Activated CD4-positive, alpha-beta T cell treated with anti-CD3 and anti-CD28 coated beads for 36 hours (primary cell): ENCODE measurements at regions not wholly inside any gene's neighbourhood (a gene's known extent, or its start where the extent isn't known, plus 50 kb on each side); places are given as distances from the start of the nearest gene placed in this dataset.

Source experiments
- ATAC-seq: fragments of 200-7000 bp; cut with Tn5 transposase; one replicate; pipeline ENCODE4 v1.10.0; 2021; ENCODE audit warnings: mild to moderate bottlenecking, moderate library complexity
- CTCF ChIA-PET: fragments of 350-600 bp; sonication (Branson Sonifier 250); formaldehyde crosslinking; loops from one replicate; lab custom pipeline; 2021; ENCODE audit warnings: antibody characterized with exemption; lab: Charles Lee
- POLR2A ChIA-PET: fragments of 350-600 bp; sonication (Branson Sonifier 250); formaldehyde crosslinking; loops from one replicate; lab custom pipeline; 2021; ENCODE audit warnings: antibody characterized with exemption, inconsistent platforms; lab: Charles Lee
- DNase-seq: peaks from one replicate; pipeline ENCODE4 v3.0.0-alpha.2; 2020
- H3K27ac Mint-ChIP-seq: one replicate; pipeline ENCODE4 v1.8.0; 2021; ENCODE audit warnings: mixed read lengths
- H3K27me3 Mint-ChIP-seq: one replicate; pipeline ENCODE4 v1.8.0; 2021; ENCODE audit warnings: mixed read lengths
- H3K36me3 Mint-ChIP-seq: one replicate; pipeline ENCODE4 v1.8.0; 2021; ENCODE audit warnings: low read depth, mixed read lengths
- H3K4me1 Mint-ChIP-seq: one replicate; pipeline ENCODE4 v1.8.0; 2021; ENCODE audit warnings: mixed read lengths
- H3K4me3 Mint-ChIP-seq: one replicate; pipeline ENCODE4 v1.8.0; 2021; ENCODE audit warnings: mild to moderate bottlenecking, moderate library complexity, mixed read lengths
- H3K9me3 Mint-ChIP-seq: one replicate; pipeline ENCODE4 v1.8.0; 2021; ENCODE audit warnings: low read depth, mixed read lengths
- intact Hi-C, 2 experiments: fragments of 100-400 bp; cut with DNase I in 1 of 2; cut with micrococcal nuclease in 1 of 2; formaldehyde crosslinking; loops; one replicate each; pipeline versions ENCODE4 v1.14.2 to v1.15.1; 2022 to 2024; cut with DNase I, micrococcal nuclease

GRCh38 chr1:61000327-61000726 is 82.0 kb upstream of the NFIA start:
- no peaks in the 10 kb centered on the region for H3K4me1 Mint-ChIP-seq
- DNase-seq (no peak), ATAC-seq (no peak)
- no peak overlapping the region for H3K27ac Mint-ChIP-seq
- H3K36me3 Mint-ChIP-seq, result no peaks in the 10 kb centered on the region
- intact Hi-C loops, result no loop called here
- no peak overlapping the region for H3K4me3 Mint-ChIP-seq
- no peaks in the 10 kb centered on the region for H3K9me3 Mint-ChIP-seq
- ChIA-PET CTCF (no interaction called here), POLR2A (no interaction called here)
- no peaks in the 10 kb centered on the region for H3K27me3 Mint-ChIP-seq

GRCh38 chr1:60998786-60999185 is 83.6 kb upstream of the NFIA start:
- Mint-ChIP-seq H3K27me3 (peaks cover under 1% of the 10 kb centered on the region), H3K27ac (no peak overlapping the region), H3K4me1 (no peaks in the 10 kb centered on the region), H3K9me3 (no peaks in the 10 kb centered on the region), H3K36me3 (no peaks in the 10 kb centered on the region), H3K4me3 (no peak overlapping the region)
- intact Hi-C loops, result no loop called here
- POLR2A ChIA-PET, result interaction anchor here (0.7 kb wide), 1 partner anchor 50 kb away, joined by 4 read pairs; no protein-coding TSS in a partner anchor
- no peak for ATAC-seq
- DNase-seq, result no peak
- CTCF ChIA-PET, result no interaction called here

- Mint-ChIP-seq H3K4me1 (no peaks in the 10 kb centered on the region), H3K9me3 (no peaks in the 10 kb centered on the region), H3K27me3 (peaks cover 2% of the 10 kb centered on the region), H3K27ac (no peak overlapping the region), H3K36me3 (no peaks in the 10 kb centered on the region), H3K4me3 (no peak overlapping the region)
- ChIA-PET POLR2A (no interaction called here), CTCF (no interaction called here)
- intact Hi-C loops, result no loop called here
- ATAC-seq, result no peak
- DNase-seq, result no peak
Observed at GRCh38 chr1:60994828-60995492, 87.4 kb upstream of the NFIA start.

GRCh38 chr1:60994369-60994768 is 88.0 kb upstream of the NFIA start:
- CTCF ChIA-PET, result no interaction called here
- Mint-ChIP-seq H3K4me3 (no peak overlapping the region), H3K4me1 (no peaks in the 10 kb centered on the region), H3K9me3 (no peaks in the 10 kb centered on the region), H3K27ac (no peak overlapping the region), H3K36me3 (no peaks in the 10 kb centered on the region), H3K27me3 (peaks cover 2% of the 10 kb centered on the region)
- intact Hi-C loops, result no loop called here
- no peak for ATAC-seq
- no peak for DNase-seq
- POLR2A ChIA-PET, result no interaction called here

- Mint-ChIP-seq H3K9me3 (no peaks in the 10 kb centered on the region), H3K27me3 (peaks cover 3% of the 10 kb centered on the region), H3K27ac (no peak overlapping the region), H3K36me3 (no peaks in the 10 kb centered on the region), H3K4me3 (no peak overlapping the region), H3K4me1 (no peaks in the 10 kb centered on the region)
- intact Hi-C loops, result no loop called here
- no peak for DNase-seq
- POLR2A ChIA-PET, result no interaction called here
- no peak for ATAC-seq
- CTCF ChIA-PET, result interaction anchor here (2.3 kb wide), 1 partner anchor 596 kb away, joined by 5 read pairs; no protein-coding TSS in a partner anchor
Observed at GRCh38 chr1:60992165-60992564, 90.2 kb upstream of the NFIA start.

GRCh38 chr1:60990714-60991090 is 91.7 kb upstream of the NFIA start:
- H3K27me3 Mint-ChIP-seq, result peaks cover 3% of the 10 kb centered on the region
- H3K27ac Mint-ChIP-seq, result no peak overlapping the region
- intact Hi-C loops, result no loop called here
- H3K36me3 Mint-ChIP-seq, result no peaks in the 10 kb centered on the region
- DNase-seq, result no peak
- H3K9me3 Mint-ChIP-seq, result no peaks in the 10 kb centered on the region
- H3K4me3 Mint-ChIP-seq, result no peak overlapping the region
- ChIA-PET CTCF (interaction anchor here (1.4 to 2.3 kb wide), 2 partner anchors 10 to 598 kb away, joined by 3 to 5 read pairs; no protein-coding TSS in a partner anchor), POLR2A (no interaction called here)
- H3K4me1 Mint-ChIP-seq, result no peaks in the 10 kb centered on the region
- ATAC-seq, result no peak

GRCh38 chr1:60989749-60990713 is 92.3 kb upstream of the NFIA start:
- ChIA-PET CTCF (interaction anchor here (1.4 to 2.3 kb wide), 3 partner anchors 9 to 599 kb away, joined by 3 to 5 read pairs (median 5); no protein-coding TSS in a partner anchor), POLR2A (no interaction called here)
- intact Hi-C loops, result no loop called here
- no peak for DNase-seq
- no peak overlapping the region for H3K4me3 Mint-ChIP-seq
- no peak for ATAC-seq
- no peak overlapping the region for H3K27ac Mint-ChIP-seq
- no peaks in the 10 kb centered on the region for H3K4me1 Mint-ChIP-seq
- H3K9me3 Mint-ChIP-seq, result no peaks in the 10 kb centered on the region
- H3K36me3 Mint-ChIP-seq, result no peaks in the 10 kb centered on the region
- H3K27me3 Mint-ChIP-seq, result peaks cover 3% of the 10 kb centered on the region

- DNase-seq, result no peak
- no peaks in the 10 kb centered on the region for H3K36me3 Mint-ChIP-seq
- ChIA-PET CTCF (interaction anchor here (1.9 kb wide), 1 partner anchor 10 kb away, joined by 5 read pairs; no protein-coding TSS in a partner anchor), POLR2A (no interaction called here)
- ATAC-seq, result no peak
- H3K9me3 Mint-ChIP-seq, result no peaks in the 10 kb centered on the region
- no peaks in the 10 kb centered on the region for H3K4me1 Mint-ChIP-seq
- H3K27me3 Mint-ChIP-seq, result peaks cover 3% of the 10 kb centered on the region
- no peak overlapping the region for H3K27ac Mint-ChIP-seq
- intact Hi-C loops, result no loop called here
- H3K4me3 Mint-ChIP-seq, result no peak overlapping the region
Observed at GRCh38 chr1:60988891-60989290, 93.5 kb upstream of the NFIA start.

GRCh38 chr1:60987904-60988303 is 94.5 kb upstream of the NFIA start:
- ChIA-PET POLR2A (no interaction called here), CTCF (interaction anchor here (0.7 kb wide), 1 partner anchor 9 kb away, joined by 4 read pairs; no protein-coding TSS in a partner anchor)
- H3K27ac Mint-ChIP-seq, result no peak overlapping the region
- DNase-seq (no peak), ATAC-seq (no peak)
- intact Hi-C loops, result no loop called here
- H3K4me1 Mint-ChIP-seq, result no peaks in the 10 kb centered on the region
- H3K27me3 Mint-ChIP-seq, result peaks cover 3% of the 10 kb centered on the region
- H3K9me3 Mint-ChIP-seq, result no peaks in the 10 kb centered on the region
- no peaks in the 10 kb centered on the region for H3K36me3 Mint-ChIP-seq
- H3K4me3 Mint-ChIP-seq, result no peak overlapping the region

- peaks cover 3% of the 10 kb centered on the region for H3K27me3 Mint-ChIP-seq
- ChIA-PET CTCF (interaction anchor here (0.7 kb wide), 1 partner anchor 83 kb away, joined by 3 read pairs; no protein-coding TSS in a partner anchor), POLR2A (no interaction called here)
- H3K4me3 Mint-ChIP-seq, result no peak overlapping the region
- H3K27ac Mint-ChIP-seq, result no peak overlapping the region
- no peaks in the 10 kb centered on the region for H3K36me3 Mint-ChIP-seq
- H3K9me3 Mint-ChIP-seq, result no peaks in the 10 kb centered on the region
- H3K4me1 Mint-ChIP-seq, result no peaks in the 10 kb centered on the region
- intact Hi-C loops, result no loop called here
- DNase-seq, result peak; percentile 8
- peak; percentile 57 for ATAC-seq
Observed at GRCh38 chr1:60984062-60984799, 98.1 kb upstream of the NFIA start.

GRCh38 chr1:60983701-60984061 is 98.7 kb upstream of the NFIA start:
- DNase-seq (no peak), ATAC-seq (no peak)
- Mint-ChIP-seq H3K27ac (no peak overlapping the region), H3K27me3 (peaks cover 3% of the 10 kb centered on the region), H3K9me3 (no peaks in the 10 kb centered on the region), H3K36me3 (no peaks in the 10 kb centered on the region), H3K4me3 (no peak overlapping the region), H3K4me1 (peaks cover 2% of the 10 kb centered on the region)
- CTCF ChIA-PET, result interaction anchor here (0.7 kb wide), 1 partner anchor 84 kb away, joined by 3 read pairs; no protein-coding TSS in a partner anchor
- POLR2A ChIA-PET, result no interaction called here
- intact Hi-C loops, result no loop called here
